Lower leg skin (tissue), 4 donors: ENCODE measurements at regions not wholly inside any gene's neighbourhood (a gene's known extent, or its start where the extent isn't known, plus 50 kb on each side); places are given as distances from the start of the nearest gene placed in this dataset.

Source experiments
- DNase-seq, 2 donors: peaks; one replicate each; pipeline ENCODE4 v3.0.0-alpha.2; 2019; ENCODE audit warnings: low spot score in 2 of 2
- H3K4me3 ChIP-seq: fragments of 200-600 bp; sonication (generic); 2 replicates; pipeline ENCODE4 v1.5.1; 2017; ENCODE audit warnings: mild to moderate bottlenecking, low read depth; ENCODE audit not compliant: poor library complexity, severe bottlenecking
- POLR2A ChIP-seq, 2 donors: fragments of 450-650 bp; IDR thresholded peaks; one replicate each; pipeline ENCODE4 v1.6.1; 2016 to 2017; ENCODE audit warnings: antibody characterized with exemption in 2 of 2, mild to moderate bottlenecking in 1 of 2, moderate library complexity in 1 of 2
- WGBS, 2 donors: methylation state at CpG; one replicate each; pipeline ENCODE4 v1.1.5; 2018; 5-methylcytosine and 5-hydroxymethylcytosine counted together
- intact Hi-C: fragments of 100-400 bp; cut with DNase I; formaldehyde crosslinking; loops from one replicate; pipeline ENCODE4 v1.15.0; 2023; ENCODE audit warnings: low total_unique reads
- TF ChIP-seq, protein P1 (sequence below), 3 donors: fragments of 450-650 bp; IDR thresholded peaks; one replicate each; pipeline ENCODE4 v1.5.1; 2016; ENCODE audit warnings: antibody characterized with exemption in 3 of 3, mild to moderate bottlenecking in 3 of 3, moderate library complexity in 2 of 3

DNA sequence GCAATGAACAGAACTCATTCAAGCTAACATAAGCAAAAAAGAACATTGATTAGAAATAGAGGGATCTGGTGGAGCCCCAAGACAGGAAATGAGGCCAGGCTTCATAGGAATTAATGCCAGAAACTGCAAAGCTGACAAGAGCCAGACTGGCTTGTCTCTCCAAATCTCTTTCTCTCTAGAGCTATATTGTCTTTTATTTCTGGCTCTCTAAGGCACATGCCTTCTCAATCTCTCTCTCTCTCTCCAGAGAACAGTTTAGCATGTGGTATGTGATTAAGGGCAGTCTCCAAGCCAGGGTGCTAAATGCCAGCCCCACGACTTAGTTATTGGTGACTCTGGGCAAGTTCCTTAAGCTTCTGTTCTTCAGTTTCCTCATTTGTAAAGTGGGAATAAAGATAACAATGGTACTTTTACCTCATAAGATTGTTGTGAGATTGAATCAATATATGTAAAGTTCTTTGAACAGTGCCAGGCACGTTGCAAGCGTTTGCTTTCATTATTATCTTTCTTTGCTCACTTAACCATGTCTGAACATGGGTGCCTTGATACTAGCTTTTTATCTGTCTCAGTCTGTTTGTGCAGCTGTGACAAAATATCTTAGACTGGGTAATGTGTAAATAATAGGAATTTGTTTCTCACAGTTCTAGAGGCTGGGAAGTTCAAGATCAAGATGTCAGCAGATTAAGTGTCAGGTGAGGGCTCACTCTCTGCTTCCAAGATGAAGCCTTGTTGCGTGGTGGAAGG lies 123.2 kb downstream of the BDH1 start:
- intact Hi-C loops = no loop called here
- H3K4me3 ChIP-seq = no peak overlapping the region
- WGBS, 2 donors = 48% methylated on average over 4 of the region's 4 CpGs
- TF ChIP-seq POLR2A (IDR thresholded peaks at IDR 0.05) = no peak
- TF ChIP-seq, protein P1, sequence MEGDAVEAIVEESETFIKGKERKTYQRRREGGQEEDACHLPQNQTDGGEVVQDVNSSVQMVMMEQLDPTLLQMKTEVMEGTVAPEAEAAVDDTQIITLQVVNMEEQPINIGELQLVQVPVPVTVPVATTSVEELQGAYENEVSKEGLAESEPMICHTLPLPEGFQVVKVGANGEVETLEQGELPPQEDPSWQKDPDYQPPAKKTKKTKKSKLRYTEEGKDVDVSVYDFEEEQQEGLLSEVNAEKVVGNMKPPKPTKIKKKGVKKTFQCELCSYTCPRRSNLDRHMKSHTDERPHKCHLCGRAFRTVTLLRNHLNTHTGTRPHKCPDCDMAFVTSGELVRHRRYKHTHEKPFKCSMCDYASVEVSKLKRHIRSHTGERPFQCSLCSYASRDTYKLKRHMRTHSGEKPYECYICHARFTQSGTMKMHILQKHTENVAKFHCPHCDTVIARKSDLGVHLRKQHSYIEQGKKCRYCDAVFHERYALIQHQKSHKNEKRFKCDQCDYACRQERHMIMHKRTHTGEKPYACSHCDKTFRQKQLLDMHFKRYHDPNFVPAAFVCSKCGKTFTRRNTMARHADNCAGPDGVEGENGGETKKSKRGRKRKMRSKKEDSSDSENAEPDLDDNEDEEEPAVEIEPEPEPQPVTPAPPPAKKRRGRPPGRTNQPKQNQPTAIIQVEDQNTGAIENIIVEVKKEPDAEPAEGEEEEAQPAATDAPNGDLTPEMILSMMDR (IDR thresholded peaks at IDR 0.05) = no peak
- no peak for DNase-seq

DNA sequence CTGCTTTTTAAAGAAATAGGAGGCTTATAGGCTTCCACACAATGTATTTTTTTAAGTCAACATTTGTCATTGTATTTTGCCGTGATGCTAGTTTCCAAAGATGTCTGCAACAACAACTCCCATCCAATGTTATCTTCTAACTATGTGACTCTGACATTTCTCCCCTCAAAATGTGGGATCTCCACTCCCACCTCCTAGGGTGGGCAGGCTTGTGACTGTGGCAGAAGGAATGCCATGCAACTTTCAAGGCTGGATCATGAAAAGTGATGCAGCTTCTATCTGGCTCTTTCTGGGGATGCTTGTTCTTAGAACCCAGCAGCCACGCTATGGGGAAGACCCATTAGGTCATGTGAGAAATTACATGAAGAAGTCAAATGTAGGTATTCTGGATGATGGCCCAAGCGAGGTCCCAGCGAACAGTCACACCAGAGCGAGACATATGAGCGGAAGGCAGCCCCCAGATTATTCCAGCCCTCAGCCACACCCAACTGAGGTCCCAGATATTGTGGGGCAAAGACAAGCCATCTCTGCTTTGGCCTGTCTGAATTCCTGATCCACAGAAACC lies 124.3 kb downstream of the BDH1 start:
- TF ChIP-seq, protein P1 (IDR thresholded peaks at IDR 0.05) = no peak
- no peak for TF ChIP-seq POLR2A (IDR thresholded peaks at IDR 0.05)
- no peak overlapping the region for H3K4me3 ChIP-seq
- intact Hi-C loops = no loop called here
- WGBS, 2 donors = 87 to 90% methylated on average over 6 of the region's 6 CpGs
- peak in 1 of 2 donors; percentile 53 for DNase-seq

DNA sequence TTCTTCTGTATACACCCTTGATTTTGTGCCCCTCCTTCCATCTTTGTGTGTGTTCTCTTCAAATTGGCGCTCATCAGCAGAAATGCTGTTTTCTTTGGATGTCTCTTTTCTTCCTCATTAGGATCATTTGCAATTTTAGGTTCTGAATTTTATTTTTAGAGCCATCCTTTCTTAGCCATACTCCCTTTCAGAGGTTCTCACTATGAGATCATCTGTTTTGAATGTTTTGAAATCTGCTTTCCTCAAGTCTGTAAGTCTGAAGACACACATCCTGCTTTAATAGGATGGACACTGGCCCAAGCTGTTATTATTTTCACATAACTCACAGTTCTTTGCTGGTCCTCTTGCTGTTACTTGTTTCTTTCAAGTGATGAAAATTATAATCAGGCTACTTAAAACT lies 124.8 kb downstream of the BDH1 start:
- 38 to 85% methylated on average over 1 of the region's 1 CpG for WGBS, 2 donors
- no peak overlapping the region for H3K4me3 ChIP-seq
- intact Hi-C loops = no loop called here
- TF ChIP-seq, protein P1 (IDR thresholded peaks at IDR 0.05) = no peak
- TF ChIP-seq POLR2A (IDR thresholded peaks at IDR 0.05) = no peak
- no peak for DNase-seq

- no peak overlapping the region for H3K4me3 ChIP-seq
- 64 to 68% methylated on average over 7 of the region's 7 CpGs for WGBS, 2 donors
- TF ChIP-seq, protein P1 (IDR thresholded peaks at IDR 0.05) = no peak
- no peak for TF ChIP-seq POLR2A (IDR thresholded peaks at IDR 0.05)
- intact Hi-C loops = no loop called here
- DNase-seq = no peak
Measured at GRCh38 chr3:197430502-197430901, 125.3 kb downstream of the BDH1 start.

- WGBS, 2 donors = 72 to 80% methylated on average over 7 of the region's 7 CpGs
Measured at GRCh38 chr3:197428952-197429351, 126.8 kb downstream of the BDH1 start.

More at GRCh38 chr3:197428952-197429351, 126.8 kb downstream of the BDH1 start:
- no peak overlapping the region for H3K4me3 ChIP-seq
- peak in 1 of 2 donors; percentile 31 for DNase-seq
- intact Hi-C loops = no loop called here
- TF ChIP-seq POLR2A (IDR thresholded peaks at IDR 0.05) = no peak
- TF ChIP-seq, protein P1 (IDR thresholded peaks at IDR 0.05) = no peak
